ENCODE measurements at regions not wholly inside any gene's neighbourhood (a gene's known extent, or its start where the extent isn't known, plus 50 kb on each side); places are given as distances from the start of the nearest gene placed in this dataset.

GRCh38 chr2:176534798-176535466, 265.7 kb downstream of the MTX2 start:
- H3K4me1 Mint-ChIP-seq, result peaks cover 9% of the 10 kb centered on the region
- POLR2A ChIA-PET, result no interaction called here

DNA sequence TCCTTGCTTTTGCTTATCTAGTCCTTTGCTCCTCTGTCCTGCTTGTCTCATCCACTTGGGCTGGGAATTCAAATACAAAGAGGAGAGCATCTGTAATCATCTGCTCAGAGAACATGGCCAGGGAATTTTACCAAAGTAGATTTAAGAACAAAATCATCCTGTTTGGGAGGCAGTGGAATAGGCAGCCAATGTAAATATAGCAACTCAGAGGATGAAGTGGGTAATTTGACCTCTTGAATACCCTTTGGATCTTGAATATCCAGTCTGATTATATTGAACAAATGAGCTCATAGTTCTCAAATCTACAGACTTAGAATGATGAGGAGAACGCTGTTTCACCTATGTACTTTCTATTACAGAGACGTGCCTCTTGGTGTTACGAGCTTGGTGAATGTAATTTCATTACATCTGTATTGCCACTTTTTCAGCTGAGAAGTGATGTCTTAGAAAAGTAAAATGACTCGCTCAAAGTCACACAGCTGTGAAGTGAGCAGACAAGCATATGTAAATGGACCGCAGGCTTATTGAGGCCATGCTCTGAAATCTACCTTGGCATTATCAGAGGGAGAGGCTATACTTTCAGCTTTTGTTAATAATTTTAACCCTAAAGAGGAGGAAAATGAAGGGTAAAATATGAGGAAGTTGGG, 266.3 kb downstream of the MTX2 start:
- no peak for ATAC-seq
- H3K9me3 Mint-ChIP-seq, result no peaks in the 10 kb centered on the region
- TF ChIP-seq CTCF (IDR thresholded peaks at IDR 0.05) (no peak), HMGA2 (CRISPR knock-in tag; IDR thresholded peaks at IDR 0.05) (no peak), FOXP1 (CRISPR knock-in tag; IDR thresholded peaks at IDR 0.05; ENCODE audit: borderline replicate concordance) (no peak), FOXK1 (CRISPR knock-in tag; IDR thresholded peaks at IDR 0.05) (no peak), HMGXB4 (CRISPR knock-in tag; IDR thresholded peaks at IDR 0.05) (no peak), ZBTB21 (CRISPR knock-in tag; IDR thresholded peaks at IDR 0.05; ENCODE audit: borderline replicate concordance) (no peak), TEAD4 (CRISPR knock-in tag; IDR thresholded peaks at IDR 0.05) (no peak), PRRX2 (CRISPR knock-in tag; IDR thresholded peaks at IDR 0.05) (no peak), ERG (CRISPR knock-in tag; IDR thresholded peaks at IDR 0.05) (no peak), AFF4 (CRISPR knock-in tag; IDR thresholded peaks at IDR 0.05; ENCODE audit: borderline replicate concordance) (no peak), NFATC4 (CRISPR knock-in tag; IDR thresholded peaks at IDR 0.05) (no peak), ZSCAN18 (CRISPR knock-in tag; IDR thresholded peaks at IDR 0.05) (no peak), PREB (CRISPR knock-in tag; IDR thresholded peaks at IDR 0.05; ENCODE audit: borderline replicate concordance) (no peak), RORB (CRISPR knock-in tag; IDR thresholded peaks at IDR 0.05) (no peak)
- TF ChIP-seq, protein P1, sequence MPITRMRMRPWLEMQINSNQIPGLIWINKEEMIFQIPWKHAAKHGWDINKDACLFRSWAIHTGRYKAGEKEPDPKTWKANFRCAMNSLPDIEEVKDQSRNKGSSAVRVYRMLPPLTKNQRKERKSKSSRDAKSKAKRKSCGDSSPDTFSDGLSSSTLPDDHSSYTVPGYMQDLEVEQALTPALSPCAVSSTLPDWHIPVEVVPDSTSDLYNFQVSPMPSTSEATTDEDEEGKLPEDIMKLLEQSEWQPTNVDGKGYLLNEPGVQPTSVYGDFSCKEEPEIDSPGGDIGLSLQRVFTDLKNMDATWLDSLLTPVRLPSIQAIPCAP (CRISPR knock-in tag; IDR thresholded peaks at IDR 0.05), result no peak
- TF ChIP-seq, protein P2, sequence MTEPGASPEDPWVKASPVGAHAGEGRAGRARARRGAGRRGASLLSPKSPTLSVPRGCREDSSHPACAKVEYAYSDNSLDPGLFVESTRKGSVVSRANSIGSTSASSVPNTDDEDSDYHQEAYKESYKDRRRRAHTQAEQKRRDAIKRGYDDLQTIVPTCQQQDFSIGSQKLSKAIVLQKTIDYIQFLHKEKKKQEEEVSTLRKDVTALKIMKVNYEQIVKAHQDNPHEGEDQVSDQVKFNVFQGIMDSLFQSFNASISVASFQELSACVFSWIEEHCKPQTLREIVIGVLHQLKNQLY (CRISPR knock-in tag; IDR thresholded peaks at IDR 0.05), result no peak
- TF ChIP-seq, protein P3, sequence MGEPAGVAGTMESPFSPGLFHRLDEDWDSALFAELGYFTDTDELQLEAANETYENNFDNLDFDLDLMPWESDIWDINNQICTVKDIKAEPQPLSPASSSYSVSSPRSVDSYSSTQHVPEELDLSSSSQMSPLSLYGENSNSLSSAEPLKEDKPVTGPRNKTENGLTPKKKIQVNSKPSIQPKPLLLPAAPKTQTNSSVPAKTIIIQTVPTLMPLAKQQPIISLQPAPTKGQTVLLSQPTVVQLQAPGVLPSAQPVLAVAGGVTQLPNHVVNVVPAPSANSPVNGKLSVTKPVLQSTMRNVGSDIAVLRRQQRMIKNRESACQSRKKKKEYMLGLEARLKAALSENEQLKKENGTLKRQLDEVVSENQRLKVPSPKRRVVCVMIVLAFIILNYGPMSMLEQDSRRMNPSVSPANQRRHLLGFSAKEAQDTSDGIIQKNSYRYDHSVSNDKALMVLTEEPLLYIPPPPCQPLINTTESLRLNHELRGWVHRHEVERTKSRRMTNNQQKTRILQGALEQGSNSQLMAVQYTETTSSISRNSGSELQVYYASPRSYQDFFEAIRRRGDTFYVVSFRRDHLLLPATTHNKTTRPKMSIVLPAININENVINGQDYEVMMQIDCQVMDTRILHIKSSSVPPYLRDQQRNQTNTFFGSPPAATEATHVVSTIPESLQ (CRISPR knock-in tag; IDR thresholded peaks at IDR 0.05), result no peak

More at GRCh38 chr2:176534798-176535466, 265.7 kb downstream of the MTX2 start:
- Mint-ChIP-seq H3K27ac (no peak overlapping the region), H3K36me3 (no peaks in the 10 kb centered on the region), H3K9me3 (no peaks in the 10 kb centered on the region), H3K4me3 (no peak overlapping the region), H3K27me3 (ENCODE audit: low read depth) (peaks cover 8% of the 10 kb centered on the region)
- CTCF ChIA-PET, result interaction anchor here (0.6 to 2.1 kb wide), 4 partner anchors 19 to 614 kb away, joined by 3 to 18 read pairs (median 3); no protein-coding TSS in a partner anchor
- TF ChIP-seq ZNF423 (CRISPR knock-in tag; IDR thresholded peaks at IDR 0.05), result peak; percentile 43; the same call in 1 of the 2 replicates
- no peak for TF ChIP-seq SMAD3 (CRISPR knock-in tag; IDR thresholded peaks at IDR 0.05; ENCODE audit: borderline replicate concordance)
- DNase-seq (ENCODE audit: low spot score) (no peak), ATAC-seq (peak; percentile 36)

More for the DNA sequence above, 266.3 kb downstream of the MTX2 start:
- Mint-ChIP-seq H3K36me3 (no peaks in the 10 kb centered on the region), H3K27me3 (ENCODE audit: low read depth) (peaks cover 9% of the 10 kb centered on the region), H3K4me1 (peaks cover 9% of the 10 kb centered on the region), H3K27ac (no peak overlapping the region), H3K4me3 (no peak overlapping the region)
- CTCF ChIA-PET, result interaction anchor here (2.1 kb wide), 1 partner anchor 18 kb away, joined by 18 read pairs; no protein-coding TSS in a partner anchor
- no peak for DNase-seq (ENCODE audit: low spot score)
- POLR2A ChIA-PET, result no interaction called here

All from WTC11 (cell line).